ENCODE measurements at regions not wholly inside any gene's neighbourhood (a gene's known extent, or its start where the extent isn't known, plus 50 kb on each side); places are given as distances from the start of the nearest gene placed in this dataset.

DNA sequence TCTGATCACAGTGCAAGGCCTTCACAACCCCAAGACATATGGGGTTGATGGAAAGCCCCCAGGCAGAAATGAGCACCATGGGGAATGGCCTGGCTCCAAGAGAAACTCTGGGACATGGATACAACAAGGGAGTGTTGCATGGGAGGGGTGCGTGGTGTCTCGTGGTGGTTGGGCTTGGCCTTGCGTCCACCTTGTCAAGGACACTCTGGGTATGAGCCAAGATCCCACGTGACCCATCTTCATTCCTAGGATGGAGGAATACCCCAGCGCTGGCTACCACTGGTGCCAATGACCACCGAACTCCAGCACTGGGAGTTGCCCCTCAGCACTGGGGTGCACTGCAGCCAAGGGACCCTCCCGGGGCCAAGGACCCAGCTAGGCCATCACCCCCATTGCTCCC is 267.5 kb upstream of the AGTR2 start:
- peaks cover 10% of the 10 kb centered on the region for H3K4me1 Mint-ChIP-seq (ENCODE audit: unreplicated experiment)
- H3K36me3 Mint-ChIP-seq (ENCODE audit: low read depth, unreplicated experiment): peaks cover 3% of the 10 kb centered on the region
- no peak for DNase-seq (ENCODE audit: low spot score)
- peaks cover 5% of the 10 kb centered on the region for H3K27me3 Mint-ChIP-seq (ENCODE audit: unreplicated experiment)
- H3K27ac Mint-ChIP-seq (ENCODE audit: unreplicated experiment): no peak overlapping the region
- H3K4me3 Mint-ChIP-seq (ENCODE audit: unreplicated experiment): no peak overlapping the region
- H3K9me3 Mint-ChIP-seq (ENCODE audit: unreplicated experiment): no peaks in the 10 kb centered on the region
- TF ChIP-seq, protein P1, sequence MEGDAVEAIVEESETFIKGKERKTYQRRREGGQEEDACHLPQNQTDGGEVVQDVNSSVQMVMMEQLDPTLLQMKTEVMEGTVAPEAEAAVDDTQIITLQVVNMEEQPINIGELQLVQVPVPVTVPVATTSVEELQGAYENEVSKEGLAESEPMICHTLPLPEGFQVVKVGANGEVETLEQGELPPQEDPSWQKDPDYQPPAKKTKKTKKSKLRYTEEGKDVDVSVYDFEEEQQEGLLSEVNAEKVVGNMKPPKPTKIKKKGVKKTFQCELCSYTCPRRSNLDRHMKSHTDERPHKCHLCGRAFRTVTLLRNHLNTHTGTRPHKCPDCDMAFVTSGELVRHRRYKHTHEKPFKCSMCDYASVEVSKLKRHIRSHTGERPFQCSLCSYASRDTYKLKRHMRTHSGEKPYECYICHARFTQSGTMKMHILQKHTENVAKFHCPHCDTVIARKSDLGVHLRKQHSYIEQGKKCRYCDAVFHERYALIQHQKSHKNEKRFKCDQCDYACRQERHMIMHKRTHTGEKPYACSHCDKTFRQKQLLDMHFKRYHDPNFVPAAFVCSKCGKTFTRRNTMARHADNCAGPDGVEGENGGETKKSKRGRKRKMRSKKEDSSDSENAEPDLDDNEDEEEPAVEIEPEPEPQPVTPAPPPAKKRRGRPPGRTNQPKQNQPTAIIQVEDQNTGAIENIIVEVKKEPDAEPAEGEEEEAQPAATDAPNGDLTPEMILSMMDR (IDR thresholded peaks at IDR 0.05; ENCODE audit: unreplicated experiment): no peak

DNA sequence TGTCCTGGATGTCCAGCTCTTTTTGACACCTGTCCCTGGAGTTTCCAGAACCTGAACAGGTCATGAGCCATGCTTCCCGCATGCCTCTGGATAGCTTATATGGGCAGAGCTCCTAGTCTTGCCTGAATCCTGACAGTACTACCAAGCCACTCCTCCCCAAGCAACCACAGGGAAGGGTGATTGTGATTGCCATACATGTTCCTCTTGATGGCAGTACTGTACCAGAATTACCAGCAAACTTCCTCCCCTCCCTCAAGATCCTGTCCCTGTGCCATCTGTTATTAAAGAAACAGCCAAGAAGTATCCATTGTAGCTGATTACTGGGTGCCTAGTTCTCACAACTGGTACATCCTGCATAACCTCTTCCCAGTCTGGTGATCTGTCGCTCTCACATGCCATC is 264.3 kb upstream of the AGTR2 start:
- no peaks in the 10 kb centered on the region for H3K9me3 Mint-ChIP-seq (ENCODE audit: unreplicated experiment)
- no peak overlapping the region for H3K27ac Mint-ChIP-seq (ENCODE audit: unreplicated experiment)
- TF ChIP-seq, protein P1 (IDR thresholded peaks at IDR 0.05; ENCODE audit: unreplicated experiment): no peak
- H3K27me3 Mint-ChIP-seq (ENCODE audit: unreplicated experiment): peaks cover 3% of the 10 kb centered on the region
- H3K36me3 Mint-ChIP-seq (ENCODE audit: low read depth, unreplicated experiment): peaks cover 3% of the 10 kb centered on the region
- no peak for DNase-seq (ENCODE audit: low spot score)
- H3K4me1 Mint-ChIP-seq (ENCODE audit: unreplicated experiment): peaks cover 4% of the 10 kb centered on the region
- H3K4me3 Mint-ChIP-seq (ENCODE audit: unreplicated experiment): no peak overlapping the region

DNA sequence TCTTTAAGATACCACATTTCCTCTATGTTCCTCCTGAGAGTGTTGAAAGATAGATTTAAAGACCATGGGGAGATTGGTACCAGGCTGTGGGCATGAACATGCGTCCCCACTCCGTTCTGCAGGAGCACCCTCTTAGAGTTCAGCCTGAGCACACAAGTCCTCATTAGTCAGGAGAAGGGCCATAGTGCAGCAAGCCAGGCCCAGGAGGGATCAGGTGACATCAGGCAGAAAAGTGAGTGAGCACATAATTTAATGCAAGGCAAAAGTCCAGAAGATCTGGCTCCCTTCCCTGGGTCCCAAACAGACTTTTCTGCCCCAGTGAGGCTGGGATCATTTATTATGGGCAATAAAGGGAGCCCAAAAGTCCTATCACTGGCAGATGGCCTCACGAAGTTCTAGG is 263.7 kb upstream of the AGTR2 start:
- Mint-ChIP-seq H3K36me3 (ENCODE audit: low read depth, unreplicated experiment) (peaks cover 3% of the 10 kb centered on the region), H3K4me1 (ENCODE audit: unreplicated experiment) (peaks cover 1% of the 10 kb centered on the region), H3K4me3 (ENCODE audit: unreplicated experiment) (no peak overlapping the region), H3K27me3 (ENCODE audit: unreplicated experiment) (peaks cover 3% of the 10 kb centered on the region), H3K9me3 (ENCODE audit: unreplicated experiment) (no peaks in the 10 kb centered on the region), H3K27ac (ENCODE audit: unreplicated experiment) (no peak overlapping the region)
- TF ChIP-seq, protein P1 (IDR thresholded peaks at IDR 0.05; ENCODE audit: unreplicated experiment): no peak
- DNase-seq (ENCODE audit: low spot score): no peak

DNA sequence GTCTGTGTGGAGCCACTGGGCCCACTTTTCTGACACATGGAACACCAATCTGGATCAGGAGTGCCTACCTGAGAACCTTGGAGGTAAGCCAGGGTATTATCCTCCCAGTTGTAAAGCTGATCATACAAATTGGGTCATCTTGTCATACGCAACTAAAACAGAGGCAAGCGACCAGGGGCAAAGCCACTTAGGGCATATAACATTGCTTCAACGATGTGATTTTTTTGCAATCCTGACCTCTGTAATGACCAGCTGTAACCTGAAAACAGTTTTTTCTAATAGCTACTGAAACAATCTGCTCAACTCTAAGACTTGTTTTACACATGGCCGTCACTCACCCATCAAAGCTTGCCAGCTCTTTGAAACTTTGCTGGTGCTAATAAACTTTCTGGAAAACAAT is 261.5 kb upstream of the AGTR2 start:
- no peak for DNase-seq (ENCODE audit: low spot score)
- Mint-ChIP-seq H3K9me3 (ENCODE audit: unreplicated experiment) (no peaks in the 10 kb centered on the region), H3K4me1 (ENCODE audit: unreplicated experiment) (no peaks in the 10 kb centered on the region)

DNA sequence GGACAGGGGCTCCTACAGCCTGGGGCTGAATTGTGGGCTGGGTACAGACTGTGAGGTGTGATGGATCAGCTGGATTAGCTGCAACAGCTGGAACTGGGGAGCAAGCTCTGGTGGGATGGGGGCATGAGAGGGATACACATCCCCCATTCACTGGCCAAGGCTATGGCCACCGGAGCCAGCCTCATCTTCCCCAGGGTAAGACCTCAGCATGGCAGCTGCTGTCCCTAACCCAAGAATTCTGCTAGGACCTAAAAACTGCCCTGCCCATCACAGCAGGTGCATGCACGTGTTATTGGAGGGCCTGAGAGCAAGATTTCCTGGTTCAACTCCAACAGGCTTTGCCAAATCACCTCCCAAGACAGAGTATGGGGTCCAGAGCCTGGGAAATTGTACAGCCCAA is 258.6 kb upstream of the AGTR2 start:
- no peaks in the 10 kb centered on the region for H3K9me3 Mint-ChIP-seq (ENCODE audit: unreplicated experiment)
- H3K27me3 Mint-ChIP-seq (ENCODE audit: unreplicated experiment): peaks cover 1% of the 10 kb centered on the region
- no peak overlapping the region for H3K4me3 Mint-ChIP-seq (ENCODE audit: unreplicated experiment)
- DNase-seq (ENCODE audit: low spot score): no peak
- no peaks in the 10 kb centered on the region for H3K4me1 Mint-ChIP-seq (ENCODE audit: unreplicated experiment)
- TF ChIP-seq, protein P1 (IDR thresholded peaks at IDR 0.05; ENCODE audit: unreplicated experiment): no peak
- H3K36me3 Mint-ChIP-seq (ENCODE audit: low read depth, unreplicated experiment): no peaks in the 10 kb centered on the region
- no peak overlapping the region for H3K27ac Mint-ChIP-seq (ENCODE audit: unreplicated experiment)

More for the DNA sequence above, 261.5 kb upstream of the AGTR2 start:
- no peak overlapping the region for H3K4me3 Mint-ChIP-seq (ENCODE audit: unreplicated experiment)
- H3K27ac Mint-ChIP-seq (ENCODE audit: unreplicated experiment): no peak overlapping the region
- peaks cover 3% of the 10 kb centered on the region for H3K36me3 Mint-ChIP-seq (ENCODE audit: low read depth, unreplicated experiment)
- TF ChIP-seq, protein P1 (IDR thresholded peaks at IDR 0.05; ENCODE audit: unreplicated experiment): no peak
- peaks cover 1% of the 10 kb centered on the region for H3K27me3 Mint-ChIP-seq (ENCODE audit: unreplicated experiment)

Data from endothelial cell (in vitro differentiated cells).